Ishikawa (cell line): ENCODE measurements at regions not wholly inside any gene's neighbourhood (a gene's known extent, or its start where the extent isn't known, plus 50 kb on each side); places are given as distances from the start of the nearest gene placed in this dataset.

Experiments used
- EP300 ChIP-seq: IDR thresholded peaks from 2 replicates; pipeline ENCODE4 v1.6.1; 2012; ENCODE audit warnings: borderline replicate concordance
- TCF12 ChIP-seq: IDR thresholded peaks from 2 replicates; pipeline ENCODE4 v1.6.1; 2012; ENCODE audit warnings: low read depth
- TF ChIP-seq, protein P1 (sequence below): IDR thresholded peaks from 2 replicates; pipeline ENCODE4 v1.6.1; 2012

GRCh38 chr9:107867738-107868137, 378.2 kb upstream of the KLF4 start:
- TF ChIP-seq EP300 (no peak), TCF12 (no peak)
- TF ChIP-seq, protein P1, sequence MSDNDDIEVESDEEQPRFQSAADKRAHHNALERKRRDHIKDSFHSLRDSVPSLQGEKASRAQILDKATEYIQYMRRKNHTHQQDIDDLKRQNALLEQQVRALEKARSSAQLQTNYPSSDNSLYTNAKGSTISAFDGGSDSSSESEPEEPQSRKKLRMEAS: no peak
